ENCODE measurements at regions not wholly inside any gene's neighbourhood (a gene's known extent, or its start where the extent isn't known, plus 50 kb on each side); places are given as distances from the start of the nearest gene placed in this dataset.

DNA sequence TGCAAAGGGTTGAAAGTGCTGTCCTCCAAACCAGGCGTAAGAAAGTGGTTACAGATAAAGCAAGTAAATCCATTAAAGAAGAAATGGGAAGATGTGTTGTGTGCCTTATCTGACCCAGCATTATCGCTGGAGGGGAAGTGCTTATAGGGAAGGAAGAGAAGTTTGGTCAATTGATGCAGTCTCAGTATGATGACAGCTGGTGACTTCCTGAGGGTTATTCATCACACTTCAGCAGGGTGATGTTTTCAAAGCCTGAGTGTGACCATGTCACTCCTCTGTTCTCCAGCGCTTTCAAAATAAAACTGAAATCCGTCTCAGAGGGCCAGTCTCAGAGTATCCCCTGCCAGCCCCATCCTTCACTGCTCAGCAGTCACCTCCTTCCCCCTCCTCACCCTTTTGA is 505.4 kb upstream of the RBFOX1 start:
- no peak for ATAC-seq (ENCODE audit: low read depth)

More for the DNA sequence above, 505.4 kb upstream of the RBFOX1 start:
- TF ChIP-seq MXI1 (IDR thresholded peaks at IDR 0.05; ENCODE audit: borderline replicate concordance, low read depth, low read length) (no peak), RAD21 (IDR thresholded peaks at IDR 0.05; ENCODE audit: low read length) (no peak), RFX5 (IDR thresholded peaks at IDR 0.05; ENCODE audit: low read depth, low read length) (no peak), NFE2L2 (IDR thresholded peaks at IDR 0.05; ENCODE audit: low read depth, low read length) (no peak), MAFK (IDR thresholded peaks at IDR 0.05; ENCODE audit: low read depth, low read length) (no peak), RCOR1 (IDR thresholded peaks at IDR 0.05; ENCODE audit: insufficient replicate concordance, low read length) (no peak), SMC3 (IDR thresholded peaks at IDR 0.05; ENCODE audit: low read depth, low read length) (no peak)
- H4K91ac ChIP-seq (ENCODE audit: insufficient read depth, low read depth, low read length) = no peak overlapping the region
- no peak overlapping the region for H3K27ac ChIP-seq (ENCODE audit: insufficient read depth, low read length)
- no peaks in the 10 kb centered on the region for H3K27me3 ChIP-seq (ENCODE audit: control insufficient read depth, insufficient read depth, low read length)
- H3K9me3 ChIP-seq (ENCODE audit: control insufficient read depth, insufficient read depth, low read length) = peaks cover 15% of the 10 kb centered on the region
- no peak overlapping the region for H2AFZ ChIP-seq (replicated peaks; ENCODE audit: low read length, poor library complexity)
- no peak overlapping the region for H2BK5ac ChIP-seq (ENCODE audit: low read depth, low read length, poor library complexity, severe bottlenecking)
- no peak overlapping the region for H2BK20ac ChIP-seq (ENCODE audit: low read depth, low read length)
- ChIA-PET POLR2A (ENCODE audit: unreplicated experiment) (no interaction called here), CTCF (no interaction called here)
- H3K4me1 ChIP-seq (ENCODE audit: control insufficient read depth, insufficient read depth, low read length) = no peaks in the 10 kb centered on the region
- no peak overlapping the region for H3K18ac ChIP-seq (ENCODE audit: low read depth, low read length)
- H3K23ac ChIP-seq (ENCODE audit: low read depth, low read length) = no peak overlapping the region
- no peaks in the 10 kb centered on the region for H4K20me1 ChIP-seq (ENCODE audit: insufficient read depth, low read length)
- in situ Hi-C loops (cut with MboI; ENCODE audit: low sequenced_read_pairs) = no loop called here
- BruUV-seq (replicated peaks) = no TSS peak
- H3K79me1 ChIP-seq (ENCODE audit: low read depth in 1 of 2, low read length in 2 of 2) = no peaks in the 10 kb centered on the region
- H2BK120ac ChIP-seq (ENCODE audit: low read depth, low read length) = no peak overlapping the region
- dilution Hi-C loops (cut with HindIII; ENCODE audit: low sequenced_read_pairs, unreplicated experiment) = no loop called here
- H3K36me3 ChIP-seq (ENCODE audit: control insufficient read depth, insufficient read depth, low read length) = no peaks in the 10 kb centered on the region
- no peak overlapping the region for H3K56ac ChIP-seq (ENCODE audit: extremely low read depth, insufficient read depth, low read length)
- H3K4me3 ChIP-seq (ENCODE audit: insufficient read depth, low read depth, low read length) = no peak overlapping the region
- H2BK15ac ChIP-seq (ENCODE audit: low read depth, low read length) = no peak overlapping the region
- DNase-seq = no peak
- no peak overlapping the region for H3K4me2 ChIP-seq (ENCODE audit: low read depth, low read length)
- 8% methylated on average over 2 of the region's 4 CpGs; no CpG with 5 or more reads in 1 of the 2 experiments for WGBS, 2 experiments (ENCODE audit: extremely low coverage in 2 of 2, insufficient read length in 1 of 2)
- H4K8ac ChIP-seq (ENCODE audit: low read depth in 2 of 2, low read length in 2 of 2) = no peak overlapping the region
- H3K14ac ChIP-seq (replicated peaks; ENCODE audit: low read depth, low read length) = no peak overlapping the region
- H2AK9ac ChIP-seq (replicated peaks; ENCODE audit: low read depth, low read length, poor library complexity) = no peak overlapping the region
- no peaks in the 10 kb centered on the region for H3K9me1 ChIP-seq (ENCODE audit: insufficient read depth, low read length)
- H2AK5ac ChIP-seq (ENCODE audit: low read depth, low read length) = no peak overlapping the region
- no peak overlapping the region for H4K5ac ChIP-seq (ENCODE audit: low read depth, low read length)
- intact Hi-C loops (cut with micrococcal nuclease) = no loop called here
- no peak overlapping the region for H3K4ac ChIP-seq (ENCODE audit: low read depth, low read length)
- H3K9ac ChIP-seq (ENCODE audit: low read depth, low read length) = no peak overlapping the region
